ENCODE measurements at regions not wholly inside any gene's neighbourhood (a gene's known extent, or its start where the extent isn't known, plus 50 kb on each side); places are given as distances from the start of the nearest gene placed in this dataset.

GRCh38 chr2:155281907-155282306 lies 583.4 kb downstream of the KCNJ3 start:
- TF ChIP-seq CTCF (IDR thresholded peaks at IDR 0.05): no peak
- no peak for TF ChIP-seq POLR2A (IDR thresholded peaks at IDR 0.05)

All from testis (tissue), 2 donors.